ENCODE measurements at regions not wholly inside any gene's neighbourhood (a gene's known extent, or its start where the extent isn't known, plus 50 kb on each side); places are given as distances from the start of the nearest gene placed in this dataset.

- TF ChIP-seq EZH2phosphoT487 (IDR thresholded peaks at IDR 0.05; ENCODE audit: borderline replicate concordance, low read length): no peak
- TF ChIP-seq CTCF (IDR thresholded peaks at IDR 0.05; ENCODE audit: low read depth, low read length, poor library complexity, severe bottlenecking): no peak
- no peaks in the 10 kb centered on the region for H3K79me2 ChIP-seq (ENCODE audit: control insufficient read depth, low read length)
- no peak overlapping the region for H3K4me3 ChIP-seq (ENCODE audit: low read length)
- H4K20me1 ChIP-seq (ENCODE audit: control insufficient read depth, insufficient read depth, low read depth, low read length): no peaks in the 10 kb centered on the region
- H3K36me3 ChIP-seq (ENCODE audit: control insufficient read depth, low read length): no peaks in the 10 kb centered on the region
- no peaks in the 10 kb centered on the region for H3K4me1 ChIP-seq (ENCODE audit: control insufficient read depth, low read length)
- no peak overlapping the region for H3K4me2 ChIP-seq (ENCODE audit: low read length)
- no peaks in the 10 kb centered on the region for H3F3A ChIP-seq (ENCODE audit: control insufficient read depth, insufficient read depth)
- H3K9me3 ChIP-seq (ENCODE audit: control insufficient read depth, insufficient read depth, low read length): no peaks in the 10 kb centered on the region
- H3K27ac ChIP-seq (ENCODE audit: low read depth, low read length): no peak overlapping the region
- H3K9me2 ChIP-seq (replicated peaks; ENCODE audit: control insufficient read depth, low read length): no peaks in the 10 kb centered on the region
- H3K27me3 ChIP-seq (ENCODE audit: control insufficient read depth, low read length): no peaks in the 10 kb centered on the region
Measured at GRCh38 chr14:49314737-49315136, 271.4 kb downstream of the RPS29 start.

- Histone ChIP-seq H3K27ac (ENCODE audit: low read depth, low read length) (no peak overlapping the region), H3F3A (ENCODE audit: control insufficient read depth, insufficient read depth) (no peaks in the 10 kb centered on the region), H3K4me1 (ENCODE audit: control insufficient read depth, low read length) (no peaks in the 10 kb centered on the region), H3K4me2 (ENCODE audit: low read length) (no peak overlapping the region), H3K9me3 (ENCODE audit: control insufficient read depth, insufficient read depth, low read length) (no peaks in the 10 kb centered on the region), H3K27me3 (ENCODE audit: control insufficient read depth, low read length) (no peaks in the 10 kb centered on the region), H3K9me2 (replicated peaks; ENCODE audit: control insufficient read depth, low read length) (no peaks in the 10 kb centered on the region), H3K36me3 (ENCODE audit: control insufficient read depth, low read length) (no peaks in the 10 kb centered on the region), H4K20me1 (ENCODE audit: control insufficient read depth, insufficient read depth, low read depth, low read length) (no peaks in the 10 kb centered on the region), H3K79me2 (ENCODE audit: control insufficient read depth, low read length) (no peaks in the 10 kb centered on the region), H3K4me3 (ENCODE audit: low read length) (no peak overlapping the region)
- TF ChIP-seq CTCF (IDR thresholded peaks at IDR 0.05; ENCODE audit: low read depth, low read length, poor library complexity, severe bottlenecking) (no peak), EZH2phosphoT487 (IDR thresholded peaks at IDR 0.05; ENCODE audit: borderline replicate concordance, low read length) (no peak)
Measured at GRCh38 chr14:49313108-49313507, 273.1 kb downstream of the RPS29 start.

- Histone ChIP-seq H3K4me2 (ENCODE audit: low read length) (no peak overlapping the region), H3K9me2 (replicated peaks; ENCODE audit: control insufficient read depth, low read length) (no peaks in the 10 kb centered on the region), H3K9me3 (ENCODE audit: control insufficient read depth, insufficient read depth, low read length) (no peaks in the 10 kb centered on the region), H4K20me1 (ENCODE audit: control insufficient read depth, insufficient read depth, low read depth, low read length) (no peaks in the 10 kb centered on the region), H3K4me3 (ENCODE audit: low read length) (no peak overlapping the region), H3K36me3 (ENCODE audit: control insufficient read depth, low read length) (no peaks in the 10 kb centered on the region), H3K27ac (ENCODE audit: low read depth, low read length) (no peak overlapping the region), H3K27me3 (ENCODE audit: control insufficient read depth, low read length) (no peaks in the 10 kb centered on the region), H3K79me2 (ENCODE audit: control insufficient read depth, low read length) (no peaks in the 10 kb centered on the region), H3F3A (ENCODE audit: control insufficient read depth, insufficient read depth) (no peaks in the 10 kb centered on the region), H3K4me1 (ENCODE audit: control insufficient read depth, low read length) (no peaks in the 10 kb centered on the region)
- no peak for TF ChIP-seq EZH2phosphoT487 (IDR thresholded peaks at IDR 0.05; ENCODE audit: borderline replicate concordance, low read length)
- no peak for TF ChIP-seq CTCF (IDR thresholded peaks at IDR 0.05; ENCODE audit: low read depth, low read length, poor library complexity, severe bottlenecking)
Measured at GRCh38 chr14:49310298-49310697, 275.9 kb downstream of the RPS29 start.
